K562 (cell line): ENCODE measurements at regions not wholly inside any gene's neighbourhood (a gene's known extent, or its start where the extent isn't known, plus 50 kb on each side); places are given as distances from the start of the nearest gene placed in this dataset.
"Not testable (repeated sequence)": the region's sequence is repeated elsewhere in the genome, so short reads cannot be mapped to it uniquely, and the experiment has no call there.

Experiments used
- BHLHE40 ChIP-seq: IDR thresholded peaks from 2 replicates; pipeline ENCODE4 v1.6.1; 2011; ENCODE audit warnings: low read length, improper control_type of control experiment
- C11orf30 ChIP-seq: fragments of 450-650 bp; IDR thresholded peaks from 2 replicates; pipeline ENCODE4 v1.6.1; 2016; ENCODE audit warnings: low read depth, mild to moderate bottlenecking
- FIP1L1 ChIP-seq: fragments of 200-400 bp; formaldehyde crosslinking; IDR thresholded peaks from 2 replicates; pipeline ENCODE4 v1.6.1; 2018; ENCODE audit warnings: mild to moderate bottlenecking, low read depth, low read length; ENCODE audit not compliant: poor library complexity, severe bottlenecking
- MED1 ChIP-seq: sonication (generic); formaldehyde crosslinking; IDR thresholded peaks from 2 replicates; pipeline ENCODE4 v1.8.1; 2023; ENCODE audit warnings: missing genetic modification reagents, borderline replicate concordance
- PRPF4 ChIP-seq: fragments of 200-400 bp; formaldehyde crosslinking; IDR thresholded peaks from one replicate; pipeline ENCODE4 v1.6.1; 2017; ENCODE audit warnings: low read length, low read depth, mild to moderate bottlenecking; ENCODE audit not compliant: insufficient read depth, poor library complexity, severe bottlenecking
- SAFB ChIP-seq: fragments of 200-400 bp; formaldehyde crosslinking; IDR thresholded peaks from 2 replicates; pipeline ENCODE4 v1.6.1; 2017; ENCODE audit warnings: low read depth, low read length, borderline replicate concordance
- ZBTB1 ChIP-seq: sonication (generic); formaldehyde crosslinking; IDR thresholded peaks from 2 replicates; pipeline ENCODE4 v1.8.1; 2023; ENCODE audit warnings: missing genetic modification reagents, low read depth, mild to moderate bottlenecking, borderline replicate concordance
- TF ChIP-seq, protein P1 (sequence below): sonication (generic); formaldehyde crosslinking; IDR thresholded peaks from 2 replicates; pipeline ENCODE4 v1.8.0; 2022; ENCODE audit warnings: mild to moderate bottlenecking, missing genetic modification reagents, borderline replicate concordance
- TF ChIP-seq, protein P2 (sequence below), 3 experiments: fragments of 200-800 bp in 1 of 3; sonication (Bioruptor generic) in 1 of 3; sonication (generic) in 1 of 3; formaldehyde crosslinking in 1 of 3; IDR thresholded peaks; 2 replicates each; pipeline versions ENCODE4 v1.6.1 to v1.8.0; 2016 to 2022; ENCODE audit warnings: mild to moderate bottlenecking in 2 of 3, missing compliant biosample characterization in 2 of 3, missing genetic modification characterization in 2 of 3, missing genetic modification reagents in 1 of 3
- TF ChIP-seq, protein P3 (sequence below): sonication (generic); formaldehyde crosslinking; IDR thresholded peaks from 2 replicates; pipeline ENCODE4 v1.8.0; 2022; ENCODE audit warnings: mild to moderate bottlenecking, missing genetic modification reagents
- TF ChIP-seq, protein P4 (sequence below): sonication (generic); formaldehyde crosslinking; IDR thresholded peaks from 2 replicates; pipeline ENCODE4 v1.8.0; 2022; ENCODE audit warnings: missing genetic modification reagents, mild to moderate bottlenecking, moderate library complexity, borderline replicate concordance
- TF ChIP-seq, protein P5 (sequence below): sonication (generic); formaldehyde crosslinking; IDR thresholded peaks from 2 replicates; pipeline ENCODE4 v1.8.0; 2022; ENCODE audit warnings: mild to moderate bottlenecking, missing genetic modification reagents
- TF ChIP-seq, protein P6 (sequence below), 2 experiments: fragments of 450-650 bp in 1 of 2; IDR thresholded peaks; 2 replicates each; pipeline ENCODE4 v1.6.1; 2011 to 2017; ENCODE audit warnings: low read depth in 2 of 2, antibody characterized with exemption in 1 of 2, borderline replicate concordance in 1 of 2, low read length in 1 of 2, mild to moderate bottlenecking in 1 of 2, mixed read lengths in 1 of 2; ENCODE audit not compliant: control insufficient read depth in 1 of 2

DNA sequence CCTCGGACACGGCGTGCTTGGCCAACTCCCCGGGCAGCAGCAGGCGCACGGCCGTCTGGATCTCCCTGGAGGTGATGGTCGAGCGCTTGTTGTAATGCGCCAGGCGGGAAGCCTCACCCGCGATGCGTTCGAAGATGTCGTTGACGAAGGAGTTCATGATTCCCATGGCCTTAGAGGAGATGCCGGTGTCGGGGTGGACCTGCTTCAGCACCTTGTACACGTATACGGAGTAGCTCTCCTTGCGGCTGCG is 101.1 kb upstream of the PRSS16 start (continued):
- TF ChIP-seq, protein P1, sequence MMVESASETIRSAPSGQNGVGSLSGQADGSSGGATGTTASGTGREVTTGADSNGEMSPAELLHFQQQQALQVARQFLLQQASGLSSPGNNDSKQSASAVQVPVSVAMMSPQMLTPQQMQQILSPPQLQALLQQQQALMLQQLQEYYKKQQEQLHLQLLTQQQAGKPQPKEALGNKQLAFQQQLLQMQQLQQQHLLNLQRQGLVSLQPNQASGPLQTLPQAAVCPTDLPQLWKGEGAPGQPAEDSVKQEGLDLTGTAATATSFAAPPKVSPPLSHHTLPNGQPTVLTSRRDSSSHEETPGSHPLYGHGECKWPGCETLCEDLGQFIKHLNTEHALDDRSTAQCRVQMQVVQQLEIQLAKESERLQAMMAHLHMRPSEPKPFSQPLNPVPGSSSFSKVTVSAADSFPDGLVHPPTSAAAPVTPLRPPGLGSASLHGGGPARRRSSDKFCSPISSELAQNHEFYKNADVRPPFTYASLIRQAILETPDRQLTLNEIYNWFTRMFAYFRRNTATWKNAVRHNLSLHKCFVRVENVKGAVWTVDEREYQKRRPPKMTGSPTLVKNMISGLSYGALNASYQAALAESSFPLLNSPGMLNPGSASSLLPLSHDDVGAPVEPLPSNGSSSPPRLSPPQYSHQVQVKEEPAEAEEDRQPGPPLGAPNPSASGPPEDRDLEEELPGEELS (CRISPR knock-in tag): peak; percentile 56; the same call in 1 of the 2 replicates
- TF ChIP-seq PRPF4 (peak; percentile 63), MED1 (CRISPR knock-in tag) (peak; percentile 92; the same call in 1 of the 2 replicates), SAFB (peak; percentile 33; the same call in 1 of the 2 replicates), FIP1L1 (peak; percentile 90), ZBTB1 (CRISPR knock-in tag) (0 out of 2 replicates have a peak, but pooled peaks have one; percentile 19), BHLHE40 (0 out of 2 replicates have a peak, but pooled peaks have one; percentile 1), C11orf30 (0 out of 2 replicates have a peak, but pooled peaks have one; percentile 1)
- TF ChIP-seq, protein P2, sequence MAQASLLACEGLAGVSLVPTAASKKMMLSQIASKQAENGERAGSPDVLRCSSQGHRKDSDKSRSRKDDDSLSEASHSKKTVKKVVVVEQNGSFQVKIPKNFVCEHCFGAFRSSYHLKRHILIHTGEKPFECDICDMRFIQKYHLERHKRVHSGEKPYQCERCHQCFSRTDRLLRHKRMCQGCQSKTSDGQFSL (CRISPR knock-in tag; IDR thresholded peaks at IDR 0.05): peak; percentile 23; the same call in 1 of the 2 replicates
- TF ChIP-seq, protein P2 (tag; IDR thresholded peaks at IDR 0.05): not testable (repeated sequence)
- TF ChIP-seq, protein P3, sequence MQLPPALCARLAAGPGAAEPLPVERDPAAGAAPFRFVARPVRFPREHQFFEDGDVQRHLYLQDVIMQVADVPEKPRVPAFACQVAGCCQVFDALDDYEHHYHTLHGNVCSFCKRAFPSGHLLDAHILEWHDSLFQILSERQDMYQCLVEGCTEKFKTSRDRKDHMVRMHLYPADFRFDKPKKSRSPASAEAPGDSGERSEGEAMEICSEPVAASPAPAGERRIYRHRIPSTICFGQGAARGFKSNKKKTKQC (CRISPR knock-in tag): peak; percentile 77; the same call in 1 of the 2 replicates
- TF ChIP-seq, protein P4, sequence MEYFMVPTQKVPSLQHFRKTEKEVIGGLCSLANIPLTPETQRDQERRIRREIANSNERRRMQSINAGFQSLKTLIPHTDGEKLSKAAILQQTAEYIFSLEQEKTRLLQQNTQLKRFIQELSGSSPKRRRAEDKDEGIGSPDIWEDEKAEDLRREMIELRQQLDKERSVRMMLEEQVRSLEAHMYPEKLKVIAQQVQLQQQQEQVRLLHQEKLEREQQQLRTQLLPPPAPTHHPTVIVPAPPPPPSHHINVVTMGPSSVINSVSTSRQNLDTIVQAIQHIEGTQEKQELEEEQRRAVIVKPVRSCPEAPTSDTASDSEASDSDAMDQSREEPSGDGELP (CRISPR knock-in tag): peak; percentile 19
- TF ChIP-seq, protein P5, sequence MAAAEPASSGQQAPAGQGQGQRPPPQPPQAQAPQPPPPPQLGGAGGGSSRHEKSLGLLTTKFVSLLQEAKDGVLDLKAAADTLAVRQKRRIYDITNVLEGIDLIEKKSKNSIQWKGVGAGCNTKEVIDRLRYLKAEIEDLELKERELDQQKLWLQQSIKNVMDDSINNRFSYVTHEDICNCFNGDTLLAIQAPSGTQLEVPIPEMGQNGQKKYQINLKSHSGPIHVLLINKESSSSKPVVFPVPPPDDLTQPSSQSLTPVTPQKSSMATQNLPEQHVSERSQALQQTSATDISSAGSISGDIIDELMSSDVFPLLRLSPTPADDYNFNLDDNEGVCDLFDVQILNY (CRISPR knock-in tag): peak; percentile 59; the same call in 1 of the 2 replicates
- TF ChIP-seq, protein P6, sequence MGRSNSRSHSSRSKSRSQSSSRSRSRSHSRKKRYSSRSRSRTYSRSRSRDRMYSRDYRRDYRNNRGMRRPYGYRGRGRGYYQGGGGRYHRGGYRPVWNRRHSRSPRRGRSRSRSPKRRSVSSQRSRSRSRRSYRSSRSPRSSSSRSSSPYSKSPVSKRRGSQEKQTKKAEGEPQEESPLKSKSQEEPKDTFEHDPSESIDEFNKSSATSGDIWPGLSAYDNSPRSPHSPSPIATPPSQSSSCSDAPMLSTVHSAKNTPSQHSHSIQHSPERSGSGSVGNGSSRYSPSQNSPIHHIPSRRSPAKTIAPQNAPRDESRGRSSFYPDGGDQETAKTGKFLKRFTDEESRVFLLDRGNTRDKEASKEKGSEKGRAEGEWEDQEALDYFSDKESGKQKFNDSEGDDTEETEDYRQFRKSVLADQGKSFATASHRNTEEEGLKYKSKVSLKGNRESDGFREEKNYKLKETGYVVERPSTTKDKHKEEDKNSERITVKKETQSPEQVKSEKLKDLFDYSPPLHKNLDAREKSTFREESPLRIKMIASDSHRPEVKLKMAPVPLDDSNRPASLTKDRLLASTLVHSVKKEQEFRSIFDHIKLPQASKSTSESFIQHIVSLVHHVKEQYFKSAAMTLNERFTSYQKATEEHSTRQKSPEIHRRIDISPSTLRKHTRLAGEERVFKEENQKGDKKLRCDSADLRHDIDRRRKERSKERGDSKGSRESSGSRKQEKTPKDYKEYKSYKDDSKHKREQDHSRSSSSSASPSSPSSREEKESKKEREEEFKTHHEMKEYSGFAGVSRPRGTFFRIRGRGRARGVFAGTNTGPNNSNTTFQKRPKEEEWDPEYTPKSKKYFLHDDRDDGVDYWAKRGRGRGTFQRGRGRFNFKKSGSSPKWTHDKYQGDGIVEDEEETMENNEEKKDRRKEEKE (IDR thresholded peaks at IDR 0.05; ENCODE audit: borderline replicate concordance in 1 of 2, control insufficient read depth in 1 of 2, low read depth in 2 of 2, low read length in 1 of 2): peak in 1 of 2 experiments; percentile 40; a peak in 3 of 4 replicates
